HCEC 1CT (cell line): ENCODE measurements at regions not wholly inside any gene's neighbourhood (a gene's known extent, or its start where the extent isn't known, plus 50 kb on each side); places are given as distances from the start of the nearest gene placed in this dataset.
"Not testable (repeated sequence)": the region's sequence is repeated elsewhere in the genome, so short reads cannot be mapped to it uniquely, and the experiment has no call there.

Experiments
- DNase-seq: peaks from one replicate; pipeline ENCODE4 v3.0.0-alpha.2; 2017

- peak; percentile 58 for DNase-seq
Observed at GRCh38 chr5:14928661-14929060, 57.1 kb upstream of the ANKH start.

DNA sequence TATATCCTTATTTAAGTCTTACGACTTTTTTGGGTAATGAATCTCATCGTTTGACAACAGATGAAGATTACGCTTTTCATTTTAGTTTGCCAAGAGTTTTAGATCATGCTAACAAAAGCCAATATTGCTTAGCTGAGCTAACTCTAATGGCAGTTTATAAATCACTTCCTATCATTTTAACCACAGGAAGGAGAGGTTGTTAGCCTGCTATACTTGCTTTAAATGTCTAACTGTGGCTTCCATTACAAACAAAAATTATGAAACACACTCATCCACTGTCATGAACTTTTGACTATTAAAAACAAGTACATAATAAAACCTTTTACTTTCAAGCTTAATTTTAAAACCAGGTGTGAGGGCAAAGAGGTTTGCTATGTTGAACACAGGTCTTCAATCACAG lies 53.7 kb upstream of the ANKH start:
- peak; percentile 25 for DNase-seq

- DNase-seq: not testable (repeated sequence)
Observed at GRCh38 chr5:14922952-14923351, 51.4 kb upstream of the ANKH start.

DNA sequence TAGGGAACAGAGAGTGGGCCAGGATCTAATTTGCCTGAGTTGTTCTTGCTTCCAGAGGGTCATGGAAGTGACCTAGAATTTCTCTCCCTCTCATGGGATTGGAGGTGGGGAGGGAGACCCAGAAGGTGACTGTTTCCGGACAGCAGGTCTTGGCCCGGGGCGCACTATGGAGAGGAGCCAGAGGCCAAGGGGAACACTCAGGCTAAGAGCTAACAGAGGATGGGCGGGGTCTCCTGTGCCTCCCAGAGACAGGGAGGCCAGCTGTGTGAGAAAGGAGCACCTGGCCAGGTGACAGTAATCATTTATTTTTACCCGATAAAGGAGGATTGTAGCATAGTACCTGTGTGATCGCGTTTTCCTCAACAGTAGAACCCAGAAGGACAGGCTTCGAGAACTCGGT lies 50.9 kb upstream of the ANKH start:
- DNase-seq: no peak
